ENCODE measurements at regions not wholly inside any gene's neighbourhood (a gene's known extent, or its start where the extent isn't known, plus 50 kb on each side); places are given as distances from the start of the nearest gene placed in this dataset.

DNA sequence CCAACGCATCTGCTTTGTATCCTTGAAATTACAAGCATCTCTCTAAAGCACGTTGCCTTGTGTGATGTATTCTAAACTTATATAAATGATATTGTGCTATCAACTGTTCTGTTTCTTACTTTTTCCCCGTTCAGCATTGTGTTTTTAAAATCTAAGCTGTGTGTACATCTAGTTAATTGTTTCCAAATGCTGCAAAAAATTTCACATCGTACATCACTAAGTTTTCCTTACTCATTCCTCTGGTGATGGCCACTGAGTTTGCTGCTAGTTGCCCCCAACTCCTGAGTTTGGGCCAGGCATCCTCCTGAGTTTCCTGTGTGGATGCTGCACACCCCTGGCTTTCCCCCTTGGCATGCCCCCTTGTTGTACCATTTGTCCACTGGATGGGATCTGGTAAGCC lies 139.7 kb downstream of the MYCN start:
- Histone ChIP-seq H3K9me3 (no peaks in the 10 kb centered on the region), H3K27ac (no peak overlapping the region), H3K4me3 (no peak overlapping the region), H3K36me3 (no peaks in the 10 kb centered on the region), H3K27me3 (peaks cover 17% of the 10 kb centered on the region), H3K4me1 (no peaks in the 10 kb centered on the region)
- 50 to 70% methylated on average over 3 to 4 of the region's 4 CpGs for WGBS, 2 donors (ENCODE audit: low coverage in 1 of 2)
- TF ChIP-seq, protein P1, sequence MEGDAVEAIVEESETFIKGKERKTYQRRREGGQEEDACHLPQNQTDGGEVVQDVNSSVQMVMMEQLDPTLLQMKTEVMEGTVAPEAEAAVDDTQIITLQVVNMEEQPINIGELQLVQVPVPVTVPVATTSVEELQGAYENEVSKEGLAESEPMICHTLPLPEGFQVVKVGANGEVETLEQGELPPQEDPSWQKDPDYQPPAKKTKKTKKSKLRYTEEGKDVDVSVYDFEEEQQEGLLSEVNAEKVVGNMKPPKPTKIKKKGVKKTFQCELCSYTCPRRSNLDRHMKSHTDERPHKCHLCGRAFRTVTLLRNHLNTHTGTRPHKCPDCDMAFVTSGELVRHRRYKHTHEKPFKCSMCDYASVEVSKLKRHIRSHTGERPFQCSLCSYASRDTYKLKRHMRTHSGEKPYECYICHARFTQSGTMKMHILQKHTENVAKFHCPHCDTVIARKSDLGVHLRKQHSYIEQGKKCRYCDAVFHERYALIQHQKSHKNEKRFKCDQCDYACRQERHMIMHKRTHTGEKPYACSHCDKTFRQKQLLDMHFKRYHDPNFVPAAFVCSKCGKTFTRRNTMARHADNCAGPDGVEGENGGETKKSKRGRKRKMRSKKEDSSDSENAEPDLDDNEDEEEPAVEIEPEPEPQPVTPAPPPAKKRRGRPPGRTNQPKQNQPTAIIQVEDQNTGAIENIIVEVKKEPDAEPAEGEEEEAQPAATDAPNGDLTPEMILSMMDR (IDR thresholded peaks at IDR 0.05), result no peak
- TF ChIP-seq POLR2AphosphoS5 (IDR thresholded peaks at IDR 0.05) (no peak), POLR2A (IDR thresholded peaks at IDR 0.05) (no peak), EP300 (IDR thresholded peaks at IDR 0.05) (no peak)
- ATAC-seq, result no peak

DNA sequence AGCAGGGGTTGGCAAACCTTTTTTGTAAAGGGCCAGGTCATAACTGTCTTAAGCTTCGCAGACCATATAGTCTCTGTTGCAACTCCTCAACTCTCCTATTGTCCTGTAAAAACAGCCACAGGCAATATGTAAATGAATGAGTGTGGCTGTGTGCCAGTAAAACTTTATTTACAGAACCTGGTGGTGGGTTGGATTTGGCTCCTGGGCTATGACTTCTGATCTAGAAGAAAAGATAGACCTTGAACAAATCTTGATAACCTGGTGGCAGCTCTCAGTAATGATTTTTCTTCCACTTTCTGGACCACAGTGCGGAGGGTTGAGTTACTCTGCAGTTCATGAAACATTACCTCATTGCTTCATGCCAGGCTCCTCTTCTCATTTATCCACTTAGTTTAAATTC lies 139.3 kb downstream of the MYCN start:
- Histone ChIP-seq H3K36me3 (no peaks in the 10 kb centered on the region), H3K27me3 (peaks cover 17% of the 10 kb centered on the region), H3K4me3 (no peak overlapping the region), H3K27ac (no peak overlapping the region), H3K9me3 (no peaks in the 10 kb centered on the region), H3K4me1 (no peaks in the 10 kb centered on the region)
- TF ChIP-seq POLR2A (IDR thresholded peaks at IDR 0.05) (no peak), POLR2AphosphoS5 (IDR thresholded peaks at IDR 0.05) (no peak), EP300 (IDR thresholded peaks at IDR 0.05) (no peak)
- TF ChIP-seq, protein P1 (IDR thresholded peaks at IDR 0.05), result no peak
- WGBS, 2 donors (ENCODE audit: low coverage in 1 of 2), result 89 to 90% methylated on average over 2 of the region's 2 CpGs
- no peak for ATAC-seq

GRCh38 chr2:16077601-16078000 lies 137.3 kb downstream of the MYCN start:
- H3K4me3 ChIP-seq, result no peak overlapping the region
- TF ChIP-seq, protein P1 (IDR thresholded peaks at IDR 0.05), result no peak
- TF ChIP-seq POLR2AphosphoS5 (IDR thresholded peaks at IDR 0.05), result no peak
- no peak for ATAC-seq
- no peaks in the 10 kb centered on the region for H3K9me3 ChIP-seq
- no peaks in the 10 kb centered on the region for H3K27me3 ChIP-seq
- H3K36me3 ChIP-seq, result no peaks in the 10 kb centered on the region
- no peak overlapping the region for H3K27ac ChIP-seq
- WGBS, 2 donors (ENCODE audit: low coverage in 1 of 2), result 74 to 86% methylated on average over 2 to 3 of the region's 3 CpGs
- no peaks in the 10 kb centered on the region for H3K4me1 ChIP-seq

GRCh38 chr2:16076911-16077310 lies 136.6 kb downstream of the MYCN start:
- WGBS, 2 donors (ENCODE audit: low coverage in 1 of 2), result 65 to 82% methylated on average over 3 to 5 of the region's 5 CpGs
- Histone ChIP-seq H3K4me3 (no peak overlapping the region), H3K27ac (no peak overlapping the region), H3K27me3 (no peaks in the 10 kb centered on the region), H3K9me3 (no peaks in the 10 kb centered on the region), H3K36me3 (no peaks in the 10 kb centered on the region), H3K4me1 (no peaks in the 10 kb centered on the region)
- no peak for ATAC-seq
- TF ChIP-seq EP300 (IDR thresholded peaks at IDR 0.05), result no peak
- TF ChIP-seq POLR2AphosphoS5 (IDR thresholded peaks at IDR 0.05), result no peak
- TF ChIP-seq, protein P1 (IDR thresholded peaks at IDR 0.05), result no peak
- TF ChIP-seq POLR2A (IDR thresholded peaks at IDR 0.05), result no peak

DNA sequence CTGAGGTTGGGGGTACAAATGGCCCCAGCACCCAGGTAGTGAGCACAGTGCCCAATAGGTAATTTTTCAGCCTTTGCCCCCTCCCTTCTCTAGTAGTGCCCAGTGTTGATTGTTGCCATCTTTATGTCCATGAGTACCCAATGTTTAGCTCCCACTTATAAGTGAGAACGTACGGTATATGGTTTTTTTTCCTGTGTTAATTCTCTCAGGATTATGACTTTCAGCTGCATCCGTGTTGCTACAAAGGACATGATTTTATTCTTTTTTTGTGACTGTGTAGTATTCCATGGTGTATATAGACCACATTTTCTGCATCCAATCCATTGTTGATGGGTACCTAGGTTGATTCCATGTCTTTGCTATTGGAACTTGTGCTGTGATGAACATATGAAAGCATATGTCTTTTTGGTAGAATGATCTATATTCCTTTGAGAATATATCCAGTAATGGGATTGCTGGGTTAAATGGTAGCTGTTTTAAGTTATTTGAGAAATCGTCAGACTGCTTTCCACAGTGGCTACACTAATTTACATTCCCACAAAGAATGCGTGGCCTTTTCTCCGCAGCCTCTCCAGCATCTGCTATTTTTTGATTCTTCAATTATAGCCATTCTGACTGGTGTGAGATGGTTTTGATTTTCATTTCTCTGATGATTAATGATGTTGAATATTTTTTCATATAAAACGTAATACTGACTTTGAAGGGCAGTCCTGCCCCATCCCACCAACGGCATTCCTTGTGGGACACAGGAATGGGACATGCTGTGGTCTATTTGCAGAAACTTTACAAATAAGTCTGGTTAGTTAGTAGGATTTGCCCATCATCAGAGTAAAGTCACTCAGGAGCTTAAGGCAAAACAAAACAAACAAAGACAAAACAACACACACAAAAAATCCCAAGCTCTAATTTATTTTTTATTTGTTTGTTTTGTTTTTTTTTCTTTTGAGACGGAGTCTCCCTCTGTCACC lies 135.0 kb downstream of the MYCN start:
- H3K4me1 ChIP-seq, result no peaks in the 10 kb centered on the region
- 76 to 79% methylated on average over 7 to 9 of the region's 9 CpGs for WGBS, 2 donors (ENCODE audit: low coverage in 1 of 2)
- no peak overlapping the region for H3K27ac ChIP-seq
- no peaks in the 10 kb centered on the region for H3K9me3 ChIP-seq
- H3K27me3 ChIP-seq, result no peaks in the 10 kb centered on the region
- no peak for ATAC-seq
- no peak for TF ChIP-seq EP300 (IDR thresholded peaks at IDR 0.05)
- no peak for TF ChIP-seq POLR2AphosphoS5 (IDR thresholded peaks at IDR 0.05)
- no peak for TF ChIP-seq POLR2A (IDR thresholded peaks at IDR 0.05)
- H3K4me3 ChIP-seq, result no peak overlapping the region
- no peaks in the 10 kb centered on the region for H3K36me3 ChIP-seq

Data from gastroesophageal sphincter (tissue), 4 donors.